Stimulated activated memory B cell treated with anti-CD40 and anti-IgM and Interleukin-4, amounts not matched to agents 10 μg/mL and 1 μg/mL and 100 μg/mL, for 72 hours (primary cell): ENCODE measurements at regions not wholly inside any gene's neighbourhood (a gene's known extent, or its start where the extent isn't known, plus 50 kb on each side); places are given as distances from the start of the nearest gene placed in this dataset.

Source experiments
- ATAC-seq: fragments of 150-1000 bp; cut with Tn5 transposase; 2 replicates; pipeline ENCODE4 v1.10.0; 2021
- H3K27ac Mint-ChIP-seq: one replicate; pipeline ENCODE4 v1.8.0; 2022; ENCODE audit warnings: mild to moderate bottlenecking, mixed read lengths
- H3K27me3 Mint-ChIP-seq: one replicate; pipeline ENCODE4 v1.8.0; 2022; ENCODE audit warnings: mixed read lengths
- H3K36me3 Mint-ChIP-seq: one replicate; pipeline ENCODE4 v1.8.0; 2022; ENCODE audit warnings: mixed read lengths
- H3K4me1 Mint-ChIP-seq: one replicate; pipeline ENCODE4 v1.8.0; 2022; ENCODE audit warnings: mixed read lengths
- H3K4me3 Mint-ChIP-seq: one replicate; pipeline ENCODE4 v1.8.0; 2022; ENCODE audit warnings: mild to moderate bottlenecking, moderate library complexity, mixed read lengths
- H3K9me3 Mint-ChIP-seq: one replicate; pipeline ENCODE4 v1.8.0; 2022; ENCODE audit warnings: mixed read lengths

GRCh38 chr19:32131005-32131404 is 214.4 kb upstream of the ZNF507 start:
- Mint-ChIP-seq H3K36me3 (no peaks in the 10 kb centered on the region), H3K4me1 (no peaks in the 10 kb centered on the region), H3K27me3 (no peaks in the 10 kb centered on the region), H3K4me3 (no peak overlapping the region), H3K27ac (no peak overlapping the region), H3K9me3 (peaks cover 13% of the 10 kb centered on the region)
- ATAC-seq: no peak

- H3K27ac Mint-ChIP-seq: no peak overlapping the region
- no peaks in the 10 kb centered on the region for H3K4me1 Mint-ChIP-seq
- no peak overlapping the region for H3K4me3 Mint-ChIP-seq
- peaks cover 10% of the 10 kb centered on the region for H3K9me3 Mint-ChIP-seq
- no peak for ATAC-seq
- no peaks in the 10 kb centered on the region for H3K27me3 Mint-ChIP-seq
- H3K36me3 Mint-ChIP-seq: no peaks in the 10 kb centered on the region
Measured at GRCh38 chr19:32138416-32138815, 207.0 kb upstream of the ZNF507 start.

- Mint-ChIP-seq H3K4me3 (no peak overlapping the region), H3K4me1 (no peaks in the 10 kb centered on the region), H3K27ac (no peak overlapping the region), H3K27me3 (no peaks in the 10 kb centered on the region), H3K36me3 (peaks cover 6% of the 10 kb centered on the region), H3K9me3 (peaks cover 19% of the 10 kb centered on the region)
- no peak for ATAC-seq
Measured at GRCh38 chr19:32141840-32142511, 203.4 kb upstream of the ZNF507 start.

- H3K4me1 Mint-ChIP-seq: no peaks in the 10 kb centered on the region
- H3K27ac Mint-ChIP-seq: no peak overlapping the region
- H3K27me3 Mint-ChIP-seq: no peaks in the 10 kb centered on the region
- H3K9me3 Mint-ChIP-seq: peaks cover 37% of the 10 kb centered on the region
- H3K4me3 Mint-ChIP-seq: no peak overlapping the region
- H3K36me3 Mint-ChIP-seq: peaks cover 6% of the 10 kb centered on the region
- ATAC-seq: no peak
Measured at GRCh38 chr19:32146664-32147063, 198.7 kb upstream of the ZNF507 start.

GRCh38 chr19:32150605-32151004 is 194.8 kb upstream of the ZNF507 start:
- ATAC-seq: no peak
- H3K4me3 Mint-ChIP-seq: no peak overlapping the region
- peaks cover 40% of the 10 kb centered on the region for H3K9me3 Mint-ChIP-seq

GRCh38 chr19:32154418-32154817 is 191.0 kb upstream of the ZNF507 start:
- H3K36me3 Mint-ChIP-seq: no peaks in the 10 kb centered on the region
- no peaks in the 10 kb centered on the region for H3K4me1 Mint-ChIP-seq
- no peak for ATAC-seq
- no peak overlapping the region for H3K4me3 Mint-ChIP-seq
- peaks cover 16% of the 10 kb centered on the region for H3K9me3 Mint-ChIP-seq
- no peak overlapping the region for H3K27ac Mint-ChIP-seq
- no peaks in the 10 kb centered on the region for H3K27me3 Mint-ChIP-seq

More at GRCh38 chr19:32150605-32151004, 194.8 kb upstream of the ZNF507 start:
- no peaks in the 10 kb centered on the region for H3K27me3 Mint-ChIP-seq
- H3K36me3 Mint-ChIP-seq: peaks cover 6% of the 10 kb centered on the region
- H3K27ac Mint-ChIP-seq: no peak overlapping the region
- H3K4me1 Mint-ChIP-seq: no peaks in the 10 kb centered on the region

- ATAC-seq: no peak
- no peaks in the 10 kb centered on the region for H3K36me3 Mint-ChIP-seq
- no peaks in the 10 kb centered on the region for H3K4me1 Mint-ChIP-seq
- no peaks in the 10 kb centered on the region for H3K27me3 Mint-ChIP-seq
- no peak overlapping the region for H3K4me3 Mint-ChIP-seq
- peaks cover 6% of the 10 kb centered on the region for H3K9me3 Mint-ChIP-seq
- no peak overlapping the region for H3K27ac Mint-ChIP-seq
Measured at GRCh38 chr19:32164384-32164992, 180.9 kb upstream of the ZNF507 start.

GRCh38 chr19:32165141-32165540 is 180.3 kb upstream of the ZNF507 start:
- Mint-ChIP-seq H3K4me3 (no peak overlapping the region), H3K4me1 (no peaks in the 10 kb centered on the region), H3K27me3 (no peaks in the 10 kb centered on the region), H3K36me3 (no peaks in the 10 kb centered on the region), H3K27ac (no peak overlapping the region), H3K9me3 (peaks cover 2% of the 10 kb centered on the region)
- no peak for ATAC-seq

- Mint-ChIP-seq H3K27ac (no peak overlapping the region), H3K9me3 (peaks cover 2% of the 10 kb centered on the region)
- no peak for ATAC-seq
Measured at GRCh38 chr19:32165750-32166149, 179.7 kb upstream of the ZNF507 start.

GRCh38 chr19:32166238-32166637 is 179.2 kb upstream of the ZNF507 start:
- Mint-ChIP-seq H3K27ac (no peak overlapping the region), H3K4me1 (no peaks in the 10 kb centered on the region), H3K4me3 (no peak overlapping the region), H3K27me3 (no peaks in the 10 kb centered on the region), H3K36me3 (no peaks in the 10 kb centered on the region), H3K9me3 (no peaks in the 10 kb centered on the region)
- ATAC-seq: no peak

More at GRCh38 chr19:32165750-32166149, 179.7 kb upstream of the ZNF507 start:
- no peaks in the 10 kb centered on the region for H3K4me1 Mint-ChIP-seq
- no peaks in the 10 kb centered on the region for H3K27me3 Mint-ChIP-seq
- H3K4me3 Mint-ChIP-seq: no peak overlapping the region
- H3K36me3 Mint-ChIP-seq: no peaks in the 10 kb centered on the region

GRCh38 chr19:32168111-32168510 is 177.3 kb upstream of the ZNF507 start:
- Mint-ChIP-seq H3K9me3 (no peaks in the 10 kb centered on the region), H3K4me3 (no peak overlapping the region), H3K36me3 (no peaks in the 10 kb centered on the region), H3K27ac (no peak overlapping the region), H3K27me3 (no peaks in the 10 kb centered on the region), H3K4me1 (no peaks in the 10 kb centered on the region)
- no peak for ATAC-seq

- Mint-ChIP-seq H3K27ac (no peak overlapping the region), H3K36me3 (no peaks in the 10 kb centered on the region), H3K4me1 (no peaks in the 10 kb centered on the region), H3K4me3 (no peak overlapping the region), H3K27me3 (no peaks in the 10 kb centered on the region), H3K9me3 (no peaks in the 10 kb centered on the region)
- ATAC-seq: no peak
Measured at GRCh38 chr19:32168606-32169005, 176.8 kb upstream of the ZNF507 start.

- no peak overlapping the region for H3K4me3 Mint-ChIP-seq
- no peaks in the 10 kb centered on the region for H3K36me3 Mint-ChIP-seq
- no peak for ATAC-seq
- no peak overlapping the region for H3K27ac Mint-ChIP-seq
- H3K9me3 Mint-ChIP-seq: no peaks in the 10 kb centered on the region
- H3K4me1 Mint-ChIP-seq: no peaks in the 10 kb centered on the region
- no peaks in the 10 kb centered on the region for H3K27me3 Mint-ChIP-seq
Measured at GRCh38 chr19:32171719-32172151, 173.7 kb upstream of the ZNF507 start.

GRCh38 chr19:32172566-32173160 is 172.7 kb upstream of the ZNF507 start:
- H3K27me3 Mint-ChIP-seq: no peaks in the 10 kb centered on the region
- no peak overlapping the region for H3K27ac Mint-ChIP-seq
- H3K36me3 Mint-ChIP-seq: no peaks in the 10 kb centered on the region
- no peak overlapping the region for H3K4me3 Mint-ChIP-seq
- peaks cover 3% of the 10 kb centered on the region for H3K9me3 Mint-ChIP-seq
- no peak for ATAC-seq
- H3K4me1 Mint-ChIP-seq: no peaks in the 10 kb centered on the region

- no peak overlapping the region for H3K27ac Mint-ChIP-seq
- peaks cover 3% of the 10 kb centered on the region for H3K9me3 Mint-ChIP-seq
- no peak overlapping the region for H3K4me3 Mint-ChIP-seq
- ATAC-seq: no peak
- no peaks in the 10 kb centered on the region for H3K27me3 Mint-ChIP-seq
- no peaks in the 10 kb centered on the region for H3K36me3 Mint-ChIP-seq
- H3K4me1 Mint-ChIP-seq: no peaks in the 10 kb centered on the region
Measured at GRCh38 chr19:32173836-32174235, 171.6 kb upstream of the ZNF507 start.
